Cerebellar nuclear complex (tissue), 1 donor: ENCODE measurements at regions not wholly inside any gene's neighbourhood (a gene's known extent, or its start where the extent isn't known, plus 50 kb on each side); places are given as distances from the start of the nearest gene placed in this dataset.

Experiments used
- DNase-seq, 2 experiments: peaks; one replicate each; lab custom pipeline; 2025; lab: John Stamatoyannopoulos, UW

DNA sequence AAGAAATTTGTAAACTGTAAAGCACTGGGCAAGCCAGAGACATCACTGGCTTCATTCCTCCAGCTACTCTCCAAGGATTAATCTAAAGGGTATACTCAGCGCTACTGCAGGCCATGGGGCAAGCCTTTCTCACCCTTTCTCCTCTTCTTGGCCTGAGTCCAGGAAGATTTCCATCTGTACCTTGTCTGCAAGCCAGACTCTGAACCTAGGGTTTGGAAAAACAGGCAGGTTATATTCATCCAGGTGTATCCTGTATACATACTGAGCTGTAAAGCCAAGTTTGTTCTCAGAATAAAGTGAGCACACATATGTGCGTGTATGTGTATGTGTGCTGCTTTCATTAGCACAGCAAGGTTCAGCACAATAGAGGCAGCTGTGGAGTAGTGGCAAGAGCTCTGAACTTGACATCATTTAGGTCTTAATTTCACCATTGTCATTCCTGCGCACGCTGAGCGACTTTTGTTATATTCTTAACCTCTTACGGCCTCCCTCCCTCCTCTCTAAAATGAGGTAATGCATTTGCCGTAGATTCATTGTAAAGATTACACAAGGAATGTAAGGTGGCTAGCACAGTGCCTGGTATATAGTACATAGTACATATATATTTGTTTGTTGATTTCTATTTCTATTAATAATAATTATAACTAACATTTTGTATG is 128.1 kb upstream of the JUN start:
- no peak for DNase-seq

DNA sequence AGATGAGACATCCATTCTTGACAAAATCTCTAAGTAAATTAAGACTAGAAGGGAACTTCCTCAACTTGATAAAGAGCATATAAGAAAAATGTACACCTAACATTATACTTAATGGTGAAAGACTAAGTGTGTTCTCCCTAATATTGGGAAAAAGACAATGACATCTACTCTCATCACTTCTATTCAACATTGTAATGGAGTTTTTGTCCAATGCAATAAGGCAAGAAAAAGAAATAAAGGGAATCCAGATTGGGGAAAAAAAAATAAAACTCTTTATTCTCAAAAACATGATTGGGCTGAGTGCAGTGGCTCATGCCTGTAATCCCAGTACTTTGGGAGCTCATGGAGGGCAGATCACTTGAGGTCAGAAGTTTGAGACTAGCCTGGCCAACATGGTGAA is 131.1 kb upstream of the JUN start:
- DNase-seq: no peak

DNA sequence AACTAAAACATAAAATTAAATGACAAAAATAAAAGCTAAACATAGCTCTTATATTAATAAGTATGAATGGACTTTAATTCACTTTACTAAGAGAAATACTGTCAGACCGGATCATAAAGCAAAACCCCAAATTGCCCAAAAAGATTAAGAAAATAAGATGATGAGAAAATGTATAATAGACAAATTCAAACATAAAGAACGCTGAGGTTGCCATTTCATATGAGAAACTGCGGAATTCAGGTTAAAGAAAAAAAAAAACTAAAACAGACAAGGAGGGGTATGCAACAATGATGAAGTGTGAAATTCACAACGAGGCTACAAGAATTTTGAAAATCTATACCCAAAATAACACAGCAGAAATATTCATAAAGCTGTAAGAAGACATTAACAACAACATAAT is 133.6 kb upstream of the JUN start:
- no peak for DNase-seq

DNA sequence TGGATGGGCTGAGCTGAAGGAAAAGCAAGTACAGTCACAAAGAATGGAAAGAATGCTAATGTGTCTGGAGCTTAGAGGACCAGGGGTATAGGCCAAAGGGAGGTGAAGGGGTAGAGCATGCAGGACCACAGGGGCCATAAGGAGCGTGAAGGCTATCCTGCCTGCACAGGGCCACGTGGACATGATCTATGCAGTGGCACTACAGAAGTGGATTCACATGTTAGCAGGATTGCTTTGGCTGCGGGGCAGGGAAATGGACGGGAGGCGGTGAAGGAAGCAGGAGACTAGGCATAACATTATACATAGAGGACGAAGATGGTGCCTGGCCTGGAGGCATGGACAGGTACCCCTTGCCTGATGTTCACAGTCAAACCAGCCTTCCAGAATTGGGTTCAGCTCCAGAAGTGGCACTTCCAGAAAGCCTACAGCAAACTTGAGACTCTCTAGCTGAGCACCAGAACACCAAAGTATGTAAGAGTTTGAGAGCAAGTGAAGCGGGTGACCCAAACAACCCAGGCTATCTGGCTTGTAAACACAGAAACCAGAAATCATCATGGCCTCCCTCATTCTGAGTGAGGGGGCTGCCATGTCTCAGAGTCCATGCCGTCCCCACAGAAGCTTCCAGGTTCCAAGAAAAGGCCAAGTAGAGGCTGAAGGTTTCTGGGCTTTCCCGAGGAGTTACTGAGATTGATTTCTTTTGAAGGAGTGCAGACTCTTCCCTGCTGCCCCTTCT is 135.5 kb upstream of the JUN start:
- DNase-seq: no peak

DNA sequence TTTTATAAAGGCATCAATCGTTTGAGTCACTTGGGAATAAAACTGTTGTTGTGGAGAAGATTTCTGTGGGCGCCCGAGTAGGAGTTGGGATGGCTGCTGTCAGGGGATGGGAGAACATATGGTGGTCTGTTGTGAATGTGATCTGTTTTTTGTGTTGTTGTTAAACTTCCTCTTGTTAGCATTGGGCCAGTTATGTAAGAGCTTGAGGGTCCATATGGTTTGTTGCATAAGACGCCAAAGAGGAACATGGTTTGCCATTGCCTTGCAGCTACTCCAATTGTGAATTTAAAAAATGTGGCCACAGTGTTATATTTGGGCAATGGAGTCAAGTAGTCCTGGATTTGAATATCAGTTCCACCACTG is 136.1 kb upstream of the JUN start:
- no peak for DNase-seq

DNA sequence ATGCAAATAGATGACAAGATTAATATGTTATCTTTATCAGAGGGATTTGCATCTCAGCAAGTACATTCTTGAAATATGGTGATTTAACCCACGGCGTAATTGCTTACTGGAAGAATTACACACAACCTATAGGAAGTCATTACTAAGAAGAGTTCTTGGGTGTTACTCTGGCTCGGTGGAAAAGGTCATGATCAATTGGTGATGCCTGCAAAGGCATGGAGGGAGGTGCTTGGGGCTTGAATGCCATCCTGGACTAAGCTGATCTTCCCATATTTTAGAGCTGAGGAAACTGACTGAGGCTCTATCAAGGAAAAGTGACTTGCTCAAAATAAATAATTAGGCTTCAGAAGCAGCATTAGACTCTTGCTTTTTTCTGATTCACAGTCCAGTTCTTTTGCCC is 137.5 kb upstream of the JUN start:
- DNase-seq: no peak

DNA sequence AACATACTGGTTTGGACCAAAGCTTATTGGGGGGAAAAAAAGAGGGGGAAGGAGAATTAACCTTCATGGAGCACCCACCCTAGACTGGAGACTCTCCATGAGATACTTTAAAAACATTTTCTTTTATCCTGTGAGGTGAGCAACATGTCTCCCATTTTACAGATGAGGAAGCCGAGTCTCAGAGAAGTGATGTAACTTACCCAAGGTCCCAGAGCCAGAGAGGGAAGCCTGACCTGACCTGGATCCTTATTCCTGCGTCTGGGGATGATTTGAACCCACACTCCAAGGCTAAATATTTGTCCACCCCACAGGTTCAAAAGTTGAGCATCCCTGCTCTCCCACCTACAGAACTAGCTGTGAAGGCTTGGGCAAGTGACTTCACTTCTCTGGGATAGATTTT is 137.9 kb upstream of the JUN start:
- no peak for DNase-seq

DNA sequence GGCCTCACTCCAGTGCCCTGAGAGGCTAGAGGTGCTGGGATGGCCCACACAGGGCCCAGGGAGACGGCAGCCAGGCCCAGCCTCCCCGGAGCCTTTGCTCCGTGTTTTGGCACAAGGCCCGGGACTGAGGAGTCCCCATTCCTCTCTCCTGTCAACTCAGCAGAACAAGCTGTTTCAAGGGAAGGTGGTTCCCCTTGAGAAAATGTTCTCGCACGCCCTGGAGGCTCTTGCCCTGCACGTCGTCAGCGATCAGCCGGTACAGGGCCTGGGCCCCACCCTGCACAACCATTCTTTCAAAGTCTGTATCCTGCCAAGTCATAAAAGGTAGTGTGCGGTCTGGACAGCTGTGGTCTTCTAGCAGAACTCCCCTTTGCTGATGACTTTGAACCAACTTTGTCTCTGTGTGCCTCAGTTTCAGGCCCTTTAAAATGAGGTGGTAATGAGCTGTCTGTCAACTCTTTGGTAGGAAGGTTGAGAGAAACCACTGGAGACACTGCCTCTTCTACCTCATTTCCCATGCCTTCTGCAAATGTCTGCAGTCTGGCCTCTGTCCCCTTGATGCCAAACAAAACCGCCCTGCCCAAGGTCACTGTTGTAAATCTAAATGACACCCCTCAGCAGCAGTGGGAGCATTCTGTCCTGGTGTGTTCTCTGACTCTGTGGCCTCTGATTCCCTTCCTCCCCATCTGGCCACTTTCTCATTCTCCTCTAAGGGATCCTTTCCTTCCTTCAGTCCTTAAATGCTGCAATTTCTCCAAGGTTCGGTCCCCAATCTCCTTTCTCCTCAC is 138.6 kb upstream of the JUN start:
- no peak for DNase-seq

DNA sequence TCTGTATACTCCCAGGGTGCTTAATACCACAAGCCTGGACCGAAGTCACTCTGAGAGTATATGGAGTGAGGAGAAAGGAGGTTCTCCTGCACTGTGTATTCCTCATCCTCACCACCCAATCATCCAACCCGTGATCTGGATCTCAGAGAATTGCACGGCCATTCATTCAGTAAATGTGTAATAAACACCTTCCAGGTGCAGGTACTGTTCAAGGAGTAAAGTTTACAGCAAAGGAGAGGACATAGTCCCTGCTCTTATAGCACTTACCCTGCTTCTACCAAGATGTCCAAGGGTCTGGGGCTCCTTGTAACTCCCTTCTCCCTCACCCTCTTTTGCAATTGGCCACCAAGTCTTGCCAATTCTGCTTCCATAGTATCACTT is 139.2 kb upstream of the JUN start:
- no peak for DNase-seq

DNA sequence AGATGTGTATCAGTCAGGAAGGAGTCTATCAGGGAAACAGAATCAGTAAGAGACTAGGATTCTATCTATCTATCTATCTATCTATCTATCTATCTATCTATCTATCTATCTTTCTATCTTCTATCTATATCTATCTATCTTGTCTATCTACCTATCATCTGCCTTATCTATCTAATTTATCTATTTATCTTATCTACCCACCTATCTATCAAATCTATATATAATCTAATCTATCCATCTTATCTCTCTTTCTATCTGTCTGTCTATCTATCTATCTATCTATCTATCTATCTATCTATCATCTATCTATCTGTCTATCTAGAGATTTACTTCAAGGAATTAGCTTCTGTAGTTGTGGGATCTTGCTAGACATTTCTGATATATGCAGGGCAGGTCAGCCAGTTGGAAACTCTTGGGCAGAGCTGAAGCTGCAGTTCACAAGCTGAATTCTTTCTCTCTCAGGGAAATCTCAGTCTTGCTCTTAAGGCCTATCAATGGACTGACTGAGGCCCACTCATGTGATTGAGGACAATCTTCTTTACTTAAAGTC is 140.2 kb upstream of the JUN start:
- no peak for DNase-seq

DNA sequence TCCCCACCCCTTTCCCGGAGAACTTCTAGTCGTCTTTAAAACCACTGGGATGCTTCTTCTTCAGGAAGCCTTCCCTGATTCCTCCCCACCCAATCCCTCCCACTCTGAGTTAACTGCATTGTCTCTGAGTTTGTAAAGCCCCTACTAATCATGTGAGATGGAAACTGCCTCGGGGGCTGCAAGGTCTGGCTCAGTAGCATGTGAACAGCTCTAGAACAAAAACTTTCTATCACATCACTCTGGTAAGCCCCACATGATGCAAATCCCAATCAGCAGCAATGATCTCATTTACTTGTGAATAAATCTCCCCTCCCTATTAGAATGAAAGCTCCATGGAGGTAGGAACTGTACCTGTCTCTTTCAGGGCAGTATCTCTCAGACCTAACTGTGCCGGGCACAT is 141.0 kb upstream of the JUN start:
- DNase-seq: no peak

DNA sequence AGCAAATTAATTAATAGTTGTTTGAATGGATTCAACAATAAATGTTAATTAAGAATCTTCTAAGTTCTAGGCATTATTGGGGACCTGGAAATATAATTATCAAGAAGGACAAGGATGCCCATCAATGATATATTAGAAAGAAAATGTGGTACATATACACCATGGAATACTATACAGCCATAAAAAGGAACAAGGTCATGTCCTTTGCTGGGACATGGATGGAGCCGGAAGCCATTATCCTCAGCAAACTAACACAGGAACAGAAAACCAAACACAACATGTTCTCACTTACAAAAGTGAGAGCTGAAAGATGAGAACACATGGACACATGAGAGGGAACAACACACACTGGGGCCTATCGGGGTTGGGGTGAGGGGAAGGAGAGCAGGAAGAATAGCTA is 141.4 kb upstream of the JUN start:
- no peak for DNase-seq

DNA sequence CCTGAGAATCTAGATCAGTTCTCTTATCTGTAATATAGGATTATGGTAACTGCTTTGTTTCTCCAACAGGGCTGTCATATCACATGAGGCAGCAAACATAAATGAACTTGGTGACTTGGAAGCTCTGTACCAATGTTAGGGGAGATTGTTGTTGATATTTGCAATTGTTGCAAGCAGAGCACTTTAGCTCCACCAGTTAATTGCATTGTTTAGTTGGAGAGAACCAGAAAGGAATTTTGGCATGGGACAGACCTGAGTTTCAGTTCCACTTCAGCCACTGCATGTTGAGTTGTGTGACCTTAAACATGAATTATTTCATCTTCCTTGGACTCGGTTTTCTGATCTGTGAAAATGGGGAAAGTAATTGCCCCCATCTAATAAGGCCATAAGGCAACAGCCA is 142.3 kb upstream of the JUN start:
- DNase-seq: no peak

DNA sequence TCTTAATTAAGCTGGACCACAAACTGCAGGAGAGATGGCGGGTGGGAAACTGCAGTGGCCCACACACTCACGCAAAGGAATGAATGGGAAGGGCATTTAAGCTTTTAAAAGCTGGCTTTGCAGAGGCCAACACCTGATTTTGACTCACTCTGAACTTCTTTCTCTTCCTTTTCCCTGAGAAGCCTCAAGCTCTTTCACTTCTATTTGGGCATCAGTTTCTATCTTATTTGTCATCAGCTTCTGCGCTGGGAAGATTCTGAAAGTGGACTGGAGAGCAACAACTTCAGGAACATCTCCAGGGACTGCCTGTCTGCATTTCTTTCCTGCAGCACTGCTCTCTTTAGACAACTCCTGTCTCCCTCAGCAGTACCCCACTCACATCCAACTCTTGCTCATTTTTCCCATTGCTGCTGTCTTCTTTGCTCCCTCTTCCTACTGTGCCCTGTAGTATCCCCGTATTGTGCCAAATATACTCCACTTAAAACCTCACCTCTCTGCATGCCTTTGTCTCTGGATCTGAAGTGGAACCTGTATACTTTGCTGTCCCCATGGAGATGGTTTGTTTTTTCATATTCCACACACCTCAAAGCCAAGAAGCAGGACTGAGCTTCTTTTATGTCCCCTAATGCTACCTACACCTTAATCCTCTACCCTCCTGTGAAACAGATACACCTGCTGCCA is 143.3 kb upstream of the JUN start:
- no peak for DNase-seq

DNA sequence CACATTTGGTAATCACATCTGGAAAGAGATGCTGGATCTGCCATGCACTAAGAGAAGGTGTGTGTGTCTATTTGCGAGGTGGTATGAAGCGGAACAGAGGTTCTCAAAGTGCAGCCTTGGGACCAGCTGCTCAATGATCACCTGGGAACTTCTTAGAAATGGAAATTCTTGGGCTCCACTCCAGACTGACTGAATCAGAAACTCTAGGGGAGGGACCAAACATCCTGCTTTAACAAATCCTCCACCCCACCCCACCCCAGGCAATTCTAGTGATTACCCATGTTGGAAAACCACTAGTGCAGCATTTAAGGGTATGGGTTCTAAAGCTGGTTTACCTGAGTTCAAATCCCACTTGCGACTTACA is 143.9 kb upstream of the JUN start:
- no peak for DNase-seq

DNA sequence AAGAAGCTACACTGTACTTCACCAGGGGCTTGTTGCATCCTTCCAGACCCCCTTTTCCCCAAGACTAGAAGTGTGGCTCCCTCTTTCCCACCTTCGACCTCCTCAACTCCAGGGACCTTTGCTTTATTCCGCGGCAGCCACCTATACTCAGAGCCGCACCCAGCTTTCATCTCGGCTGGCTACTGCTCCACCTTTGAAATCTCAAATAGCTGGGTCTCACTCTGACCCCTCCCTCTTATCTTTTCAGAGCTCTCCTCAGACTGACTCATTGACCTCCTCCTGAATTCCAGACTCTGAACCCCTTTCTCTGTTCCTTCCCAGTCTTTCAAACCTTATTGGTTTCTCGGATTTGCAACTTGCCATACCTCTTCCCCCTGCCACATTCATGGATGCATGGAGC is 144.7 kb upstream of the JUN start:
- no peak for DNase-seq

DNA sequence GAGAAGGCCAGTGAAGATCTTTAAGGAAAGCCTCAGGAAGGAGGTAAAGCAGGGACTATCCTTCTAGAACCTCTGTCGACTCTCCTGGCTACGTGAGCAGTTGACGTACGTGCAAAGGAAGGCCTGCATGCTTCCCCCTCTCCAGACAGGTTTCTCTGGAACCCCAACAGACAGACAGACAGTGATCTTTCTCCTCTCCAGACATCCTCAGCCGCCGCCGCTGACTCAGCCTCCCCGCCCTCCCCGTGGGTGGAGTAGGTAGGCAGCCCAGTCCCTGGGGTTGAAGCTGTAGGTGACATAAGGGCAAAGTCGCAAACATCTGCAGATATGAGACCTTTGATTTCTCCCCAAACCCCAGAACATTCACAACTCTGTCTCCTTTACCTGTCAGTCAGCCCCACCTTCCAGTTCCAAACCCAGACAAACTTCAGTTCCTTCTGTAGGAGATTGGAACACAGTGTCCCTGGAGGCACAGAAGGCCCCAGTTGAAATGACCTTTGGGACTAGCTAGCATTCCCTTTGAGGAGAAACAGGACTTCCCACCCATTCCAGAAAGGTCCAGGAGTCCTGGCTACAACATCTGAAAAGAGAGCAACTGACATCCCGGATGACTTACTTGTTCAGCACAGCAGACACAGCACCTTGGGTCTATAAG is 146.0 kb upstream of the JUN start:
- DNase-seq: no peak

DNA sequence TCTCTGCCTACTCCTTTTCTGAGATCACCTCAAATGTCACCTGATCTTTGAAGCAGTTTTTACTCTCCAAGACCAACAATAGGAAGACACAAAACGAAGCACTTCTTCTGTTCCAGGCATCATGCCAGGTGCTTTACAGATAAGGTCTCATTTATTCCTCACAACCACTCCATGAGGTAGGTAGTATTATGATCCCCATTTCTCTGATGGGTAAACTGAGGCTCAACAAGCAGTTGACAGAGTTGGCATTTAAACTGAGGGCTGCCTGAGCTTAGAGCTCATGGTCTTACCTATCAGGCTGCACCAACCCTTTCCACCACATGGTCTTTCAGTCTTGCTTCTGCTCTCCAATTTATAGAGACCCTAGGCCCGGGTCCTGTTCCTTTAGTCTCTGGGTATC is 147.2 kb upstream of the JUN start:
- no peak for DNase-seq

DNA sequence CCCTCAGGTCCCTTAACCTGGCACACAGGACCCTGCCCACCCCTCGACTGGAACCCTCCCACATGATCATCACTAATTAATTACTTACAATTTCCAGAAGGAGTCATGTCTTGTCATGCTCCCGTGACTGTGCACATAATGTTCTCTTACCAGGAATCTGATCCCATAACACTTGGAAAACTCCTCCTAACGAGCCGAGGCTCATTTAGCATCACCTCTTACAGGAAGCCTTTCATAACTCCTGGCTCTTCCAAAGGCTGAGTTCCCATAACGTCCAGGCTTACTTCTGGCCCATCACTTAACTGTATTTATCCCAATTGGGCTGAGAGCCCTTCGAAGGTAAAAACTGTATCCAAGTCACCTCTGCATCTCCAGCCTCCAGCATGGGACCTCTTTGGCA is 147.9 kb upstream of the JUN start:
- DNase-seq: no peak

DNA sequence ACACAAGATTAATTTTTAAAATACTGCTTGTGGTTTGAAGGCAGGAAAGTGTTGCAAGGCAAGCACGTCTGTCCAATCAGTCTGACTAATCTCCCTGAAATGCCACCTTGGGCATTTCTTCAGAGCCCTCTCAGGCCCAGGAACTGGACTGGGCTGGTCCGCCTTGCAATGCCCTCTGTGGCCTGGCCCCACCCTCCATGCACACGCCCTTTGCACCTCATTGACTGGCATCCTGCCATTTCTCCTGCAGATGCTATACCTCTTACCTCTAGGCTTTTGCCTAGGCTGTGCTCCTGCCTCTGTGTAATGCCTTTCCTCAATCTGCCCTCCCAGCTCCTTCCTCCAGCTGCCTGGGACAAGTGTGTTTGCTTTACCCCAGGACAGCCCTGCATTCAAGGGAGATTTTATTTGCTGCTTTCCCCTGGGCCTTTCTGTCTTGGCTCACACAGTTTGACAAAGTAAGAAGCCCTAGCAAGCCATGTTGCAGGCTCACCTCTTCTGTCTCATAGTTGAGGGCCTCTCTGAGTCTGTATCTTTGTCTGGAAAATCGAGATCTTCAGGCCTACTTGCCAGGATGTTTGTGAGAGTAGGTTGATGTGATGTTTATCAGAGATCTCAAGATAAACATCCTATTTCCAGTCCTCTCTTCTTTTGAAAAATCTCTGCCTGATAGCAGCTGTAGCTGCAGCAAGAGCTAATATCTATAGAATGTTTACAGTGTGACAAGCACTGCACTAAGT is 149.2 kb upstream of the JUN start:
- no peak for DNase-seq

DNA sequence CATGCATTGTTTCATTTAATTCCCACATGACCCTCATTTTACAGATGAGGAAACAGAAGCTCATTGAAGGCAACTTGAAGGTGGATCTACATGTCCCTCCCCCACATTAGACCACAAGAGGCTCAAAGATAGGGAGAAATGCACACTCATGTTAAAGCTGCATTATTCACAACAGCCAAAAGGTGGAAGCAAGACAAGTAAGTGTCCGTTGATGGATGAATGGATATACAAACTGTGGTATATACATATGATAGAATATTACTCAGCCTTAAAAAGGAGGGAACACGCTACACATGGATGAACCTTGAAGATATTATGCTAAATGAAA is 149.7 kb upstream of the JUN start:
- DNase-seq: no peak

DNA sequence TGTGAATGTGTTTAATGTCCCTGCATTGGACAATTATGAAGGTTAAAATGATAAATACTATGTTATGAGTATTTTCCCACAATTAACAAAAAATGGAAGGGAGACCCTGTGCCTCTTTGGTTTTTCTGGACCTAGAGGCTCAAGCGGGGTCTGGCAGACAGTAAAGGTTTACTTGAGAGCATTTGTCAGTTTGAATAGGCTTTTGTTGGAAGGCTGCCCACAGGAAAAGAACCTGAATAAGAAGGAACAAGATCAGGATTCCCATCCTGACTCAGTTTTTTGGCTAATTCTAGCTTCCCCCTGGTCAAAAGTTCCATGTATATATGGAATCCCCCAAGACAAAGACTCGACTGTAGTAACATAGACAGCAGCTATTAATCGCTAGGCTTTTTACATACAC is 150.9 kb upstream of the JUN start:
- DNase-seq: no peak
